ENCODE measurements at regions not wholly inside any gene's neighbourhood (a gene's known extent, or its start where the extent isn't known, plus 50 kb on each side); places are given as distances from the start of the nearest gene placed in this dataset.
"Not testable (repeated sequence)": the region's sequence is repeated elsewhere in the genome, so short reads cannot be mapped to it uniquely, and the experiment has no call there.

- no peak for DNase-seq
Observed at GRCh38 chr19:28614634-28615545, 598.1 kb downstream of the UQCRFS1 start.

- DNase-seq, result no peak
Observed at GRCh38 chr19:28612275-28612769, 600.6 kb downstream of the UQCRFS1 start.

GRCh38 chr19:28611227-28611914, 601.6 kb downstream of the UQCRFS1 start:
- not testable (repeated sequence) for DNase-seq

GRCh38 chr19:28610731-28611130, 602.2 kb downstream of the UQCRFS1 start:
- DNase-seq, result no peak

- DNase-seq, result no peak
Observed at GRCh38 chr19:28609944-28610343, 603.0 kb downstream of the UQCRFS1 start.

- DNase-seq, result no peak
Observed at GRCh38 chr19:28609091-28609755, 603.7 kb downstream of the UQCRFS1 start.

- DNase-seq, result no peak
Observed at GRCh38 chr19:28608292-28608691, 604.7 kb downstream of the UQCRFS1 start.

- no peak for DNase-seq
Observed at GRCh38 chr19:28607066-28607583, 605.8 kb downstream of the UQCRFS1 start.

- DNase-seq, result no peak
Observed at GRCh38 chr19:28606269-28607032, 606.5 kb downstream of the UQCRFS1 start.

GRCh38 chr19:28605501-28606268, 607.3 kb downstream of the UQCRFS1 start:
- DNase-seq, result no peak

- DNase-seq, result no peak
Observed at GRCh38 chr19:28603453-28603852, 609.5 kb downstream of the UQCRFS1 start.

GRCh38 chr19:28602675-28603298, 610.2 kb downstream of the UQCRFS1 start:
- no peak for DNase-seq

GRCh38 chr19:28601723-28602440, 611.1 kb downstream of the UQCRFS1 start:
- no peak for DNase-seq

GRCh38 chr19:28598861-28599260, 614.1 kb downstream of the UQCRFS1 start:
- DNase-seq, result no peak

- no peak for DNase-seq
Observed at GRCh38 chr19:28596561-28597071, 616.3 kb downstream of the UQCRFS1 start.

GRCh38 chr19:28595722-28596480, 617.0 kb downstream of the UQCRFS1 start:
- DNase-seq, result no peak

GRCh38 chr19:28594737-28595136, 618.2 kb downstream of the UQCRFS1 start:
- no peak for DNase-seq

- not testable (repeated sequence) for DNase-seq
Observed at GRCh38 chr19:28589991-28590411, 623.0 kb downstream of the UQCRFS1 start.

GRCh38 chr19:28586474-28586873, 626.5 kb downstream of the UQCRFS1 start:
- DNase-seq, result no peak
